ENCODE measurements at regions not wholly inside any gene's neighbourhood (a gene's known extent, or its start where the extent isn't known, plus 50 kb on each side); places are given as distances from the start of the nearest gene placed in this dataset.

- TF ChIP-seq, protein P1, sequence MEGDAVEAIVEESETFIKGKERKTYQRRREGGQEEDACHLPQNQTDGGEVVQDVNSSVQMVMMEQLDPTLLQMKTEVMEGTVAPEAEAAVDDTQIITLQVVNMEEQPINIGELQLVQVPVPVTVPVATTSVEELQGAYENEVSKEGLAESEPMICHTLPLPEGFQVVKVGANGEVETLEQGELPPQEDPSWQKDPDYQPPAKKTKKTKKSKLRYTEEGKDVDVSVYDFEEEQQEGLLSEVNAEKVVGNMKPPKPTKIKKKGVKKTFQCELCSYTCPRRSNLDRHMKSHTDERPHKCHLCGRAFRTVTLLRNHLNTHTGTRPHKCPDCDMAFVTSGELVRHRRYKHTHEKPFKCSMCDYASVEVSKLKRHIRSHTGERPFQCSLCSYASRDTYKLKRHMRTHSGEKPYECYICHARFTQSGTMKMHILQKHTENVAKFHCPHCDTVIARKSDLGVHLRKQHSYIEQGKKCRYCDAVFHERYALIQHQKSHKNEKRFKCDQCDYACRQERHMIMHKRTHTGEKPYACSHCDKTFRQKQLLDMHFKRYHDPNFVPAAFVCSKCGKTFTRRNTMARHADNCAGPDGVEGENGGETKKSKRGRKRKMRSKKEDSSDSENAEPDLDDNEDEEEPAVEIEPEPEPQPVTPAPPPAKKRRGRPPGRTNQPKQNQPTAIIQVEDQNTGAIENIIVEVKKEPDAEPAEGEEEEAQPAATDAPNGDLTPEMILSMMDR (IDR thresholded peaks at IDR 0.05), result no peak
Observed at GRCh38 chr6:67679566-67680296, 955.4 kb upstream of the ADGRB3 start.

DNA sequence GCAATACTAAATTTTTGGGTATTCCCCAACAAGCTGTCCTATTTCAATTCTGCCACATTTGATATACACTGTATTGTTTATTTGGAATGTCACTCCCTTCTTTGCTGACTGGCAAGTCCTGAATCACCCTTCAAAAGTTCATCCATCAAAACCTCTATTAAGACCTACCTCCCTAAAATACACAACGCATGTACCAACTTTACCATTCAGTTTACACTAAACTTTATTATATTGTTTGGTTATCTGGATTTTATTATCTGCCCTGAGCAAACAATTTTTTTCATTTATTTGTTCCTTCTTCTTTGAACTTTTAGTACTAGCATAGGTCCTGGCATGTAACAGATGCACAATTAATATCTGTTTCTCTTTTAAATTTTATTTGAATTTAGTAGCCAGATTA, 958.2 kb upstream of the ADGRB3 start:
- TF ChIP-seq, protein P1 (IDR thresholded peaks at IDR 0.05), result no peak

DNA sequence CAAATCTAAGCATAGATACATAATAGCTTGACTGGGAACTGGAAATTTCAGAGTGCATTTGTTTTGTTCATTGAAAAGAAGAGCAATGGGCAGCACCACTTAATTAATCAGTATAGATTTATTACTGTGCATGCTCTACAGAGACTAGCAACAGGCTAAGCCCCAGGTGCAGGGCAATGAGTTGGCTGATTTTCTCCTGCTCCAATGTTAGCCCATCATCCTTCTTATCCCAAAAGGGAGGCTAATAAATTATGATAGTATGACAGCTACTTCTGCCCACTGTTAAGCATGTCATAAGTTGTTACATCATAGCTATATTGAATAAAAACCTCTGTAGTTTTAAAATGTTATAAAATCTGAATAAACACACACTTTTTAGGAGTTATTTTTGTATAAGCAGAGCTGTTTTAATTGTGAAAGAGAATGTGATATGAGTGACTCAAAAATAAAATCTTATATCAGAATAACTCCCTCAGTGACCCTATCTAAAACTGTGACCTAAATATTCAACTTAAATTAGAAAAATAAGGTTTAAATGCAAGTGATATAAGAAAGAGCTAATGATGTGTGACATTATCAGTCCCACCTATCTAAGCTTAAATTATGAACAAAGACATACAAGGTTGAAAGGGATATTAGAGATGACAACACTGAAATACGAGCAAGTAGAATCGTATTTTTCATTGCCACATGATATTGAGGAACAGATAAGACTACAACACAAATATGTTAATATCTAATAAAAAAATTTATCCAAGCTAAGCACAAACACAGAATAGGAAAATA, 967.3 kb upstream of the ADGRB3 start:
- TF ChIP-seq, protein P1 (IDR thresholded peaks at IDR 0.05), result no peak

DNA sequence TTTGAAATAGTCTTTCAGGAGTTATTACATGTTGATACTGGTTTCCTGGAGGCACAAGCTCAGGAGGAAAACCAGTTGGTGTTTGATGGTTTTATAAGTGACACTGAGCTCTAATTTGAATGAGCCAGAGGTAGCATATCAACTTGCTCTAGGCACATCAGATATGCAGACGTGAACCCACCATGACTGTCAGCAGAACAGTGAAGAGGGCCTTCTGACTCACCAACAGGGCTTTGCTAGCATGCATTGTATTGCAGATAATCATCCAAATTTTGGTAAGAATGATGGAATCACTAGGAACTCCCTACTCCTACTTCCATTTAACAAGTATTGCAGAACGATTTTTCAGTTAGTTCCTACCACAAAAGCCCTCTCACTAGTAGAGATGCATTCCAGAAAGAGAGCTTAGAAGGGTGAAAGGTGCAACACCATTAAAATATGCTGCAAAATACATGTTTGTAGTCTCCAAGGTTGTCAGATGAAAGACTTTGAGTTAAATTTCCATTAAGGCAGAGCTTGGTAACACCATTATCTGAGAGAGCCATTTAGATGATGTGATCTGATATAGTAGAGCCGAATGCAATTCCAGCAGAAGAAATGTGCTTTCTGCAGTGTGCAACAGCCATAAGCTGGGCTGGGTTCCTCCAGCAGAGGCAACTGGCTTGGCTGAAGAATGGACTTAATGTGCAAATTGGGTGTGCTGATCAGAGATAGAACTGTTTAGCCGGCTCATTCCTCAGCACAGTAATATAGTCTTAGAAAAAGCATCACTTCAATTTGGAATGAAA, 968.7 kb upstream of the ADGRB3 start:
- TF ChIP-seq, protein P1 (IDR thresholded peaks at IDR 0.05), result no peak

DNA sequence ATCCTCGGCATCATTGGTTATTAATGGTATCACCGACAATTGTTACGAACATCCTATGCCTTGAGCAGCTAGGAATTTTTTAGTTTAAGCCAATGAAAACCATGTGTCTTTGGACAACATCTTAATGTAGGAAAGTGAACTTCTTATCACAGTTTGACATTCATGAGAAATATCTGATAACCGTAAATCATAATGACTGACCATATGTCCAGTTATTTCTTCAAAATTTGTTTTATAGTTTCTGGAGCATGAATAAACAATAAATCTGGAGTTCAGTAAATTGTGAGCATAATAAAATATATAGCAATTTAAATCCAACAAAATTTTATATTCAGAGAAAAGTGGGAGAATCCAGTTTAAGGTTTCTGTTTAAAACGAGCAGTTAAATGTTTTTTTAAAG, 970.1 kb upstream of the ADGRB3 start:
- TF ChIP-seq, protein P1 (IDR thresholded peaks at IDR 0.05), result no peak

DNA sequence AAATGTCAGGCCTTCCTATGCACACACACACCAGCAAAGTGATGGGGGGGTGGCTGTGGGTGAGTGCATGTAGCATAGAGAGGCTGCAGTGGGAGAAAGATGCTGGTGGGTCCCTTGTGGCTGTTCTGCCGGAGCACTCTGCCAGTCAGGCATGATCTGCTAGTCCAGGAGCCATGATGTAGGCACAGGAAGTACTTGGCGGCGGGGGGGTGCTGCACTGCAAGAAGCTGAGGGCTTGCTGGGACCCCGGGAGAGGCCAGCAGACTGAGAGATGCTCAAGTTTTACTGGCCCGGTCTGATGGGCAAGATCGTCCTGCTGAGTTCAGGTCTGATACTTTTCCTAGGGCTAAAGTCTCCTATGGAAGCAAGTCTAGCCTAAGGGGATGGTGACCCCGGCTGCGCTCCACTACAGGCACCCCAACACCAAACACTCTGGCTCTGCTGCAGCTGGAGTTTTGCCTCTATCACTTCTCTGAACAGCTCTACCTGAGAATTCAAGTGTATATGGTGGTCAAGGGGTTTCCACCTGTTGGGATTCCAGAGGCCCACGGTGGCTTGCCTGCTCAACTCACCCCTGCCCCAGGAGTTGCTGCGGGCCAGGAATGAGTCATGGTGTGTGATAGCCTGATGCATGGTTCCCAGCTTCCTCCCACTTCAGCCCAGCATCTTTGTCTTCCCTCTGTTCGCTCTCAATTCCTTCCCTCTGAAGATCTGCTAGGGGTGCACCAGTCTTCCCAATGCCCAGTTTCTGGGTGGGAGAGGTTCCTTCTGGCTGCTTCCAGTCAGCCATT, 971.8 kb upstream of the ADGRB3 start:
- TF ChIP-seq, protein P1 (IDR thresholded peaks at IDR 0.05), result no peak

DNA sequence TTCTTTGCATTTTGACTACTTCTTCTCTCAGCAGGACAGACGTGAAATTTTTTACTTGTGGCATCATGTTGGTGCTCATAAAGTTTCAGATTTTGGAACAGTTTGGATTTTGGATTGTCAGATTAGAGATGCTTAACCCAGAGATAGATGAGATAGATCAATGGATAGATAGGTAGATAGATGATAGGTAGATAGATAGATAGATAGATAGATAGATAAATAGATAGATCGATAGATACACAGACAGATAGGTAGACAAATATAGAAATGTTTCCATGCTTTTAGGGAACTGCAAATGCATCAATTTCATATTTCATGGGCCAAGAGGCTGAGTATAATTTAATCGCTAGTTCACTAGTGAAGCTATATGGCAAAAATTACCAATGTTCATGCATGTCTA, 981.5 kb upstream of the ADGRB3 start:
- TF ChIP-seq, protein P1 (IDR thresholded peaks at IDR 0.05), result no peak

All from LNCAP (cell line).